T-helper 9 cell (primary cell): ENCODE measurements at regions not wholly inside any gene's neighbourhood (a gene's known extent, or its start where the extent isn't known, plus 50 kb on each side); places are given as distances from the start of the nearest gene placed in this dataset.

Experiments
- DNase-seq: peaks from one replicate; pipeline ENCODE4 v3.0.0-alpha.2; 2020

GRCh38 chr20:24376311-24377099, 92.9 kb upstream of the SYNDIG1 start:
- no peak for DNase-seq

- DNase-seq = no peak
Observed at GRCh38 chr20:24373372-24373771, 96.1 kb upstream of the SYNDIG1 start.

- DNase-seq = no peak
Observed at GRCh38 chr20:24370911-24371695, 98.3 kb upstream of the SYNDIG1 start.

GRCh38 chr20:24370249-24370648, 99.2 kb upstream of the SYNDIG1 start:
- no peak for DNase-seq

- no peak for DNase-seq
Observed at GRCh38 chr20:24368253-24368652, 101.2 kb upstream of the SYNDIG1 start.

GRCh38 chr20:24366336-24367004, 103.0 kb upstream of the SYNDIG1 start:
- DNase-seq = no peak

GRCh38 chr20:24365670-24366069, 103.8 kb upstream of the SYNDIG1 start:
- DNase-seq = no peak

- DNase-seq = no peak
Observed at GRCh38 chr20:24364482-24364881, 104.9 kb upstream of the SYNDIG1 start.

GRCh38 chr20:24363031-24363430, 106.4 kb upstream of the SYNDIG1 start:
- no peak for DNase-seq

GRCh38 chr20:24362080-24362479, 107.3 kb upstream of the SYNDIG1 start:
- DNase-seq = no peak

GRCh38 chr20:24361541-24361940, 107.9 kb upstream of the SYNDIG1 start:
- DNase-seq = no peak

GRCh38 chr20:24360531-24360930, 108.9 kb upstream of the SYNDIG1 start:
- no peak for DNase-seq

GRCh38 chr20:24359321-24360027, 110.0 kb upstream of the SYNDIG1 start:
- DNase-seq = no peak

- no peak for DNase-seq
Observed at GRCh38 chr20:24357931-24358330, 111.5 kb upstream of the SYNDIG1 start.

GRCh38 chr20:24357177-24357576, 112.3 kb upstream of the SYNDIG1 start:
- DNase-seq = no peak

- DNase-seq = no peak
Observed at GRCh38 chr20:24353135-24353690, 116.2 kb upstream of the SYNDIG1 start.

GRCh38 chr20:24350923-24351368, 118.5 kb upstream of the SYNDIG1 start:
- DNase-seq = no peak

GRCh38 chr20:24341781-24342180, 127.6 kb upstream of the SYNDIG1 start:
- DNase-seq = no peak

GRCh38 chr20:24340933-24341332, 128.5 kb upstream of the SYNDIG1 start:
- DNase-seq = no peak

- DNase-seq = no peak
Observed at GRCh38 chr20:24339210-24339641, 130.2 kb upstream of the SYNDIG1 start.

GRCh38 chr20:24337551-24337950, 131.9 kb upstream of the SYNDIG1 start:
- no peak for DNase-seq

GRCh38 chr20:24337069-24337468, 132.4 kb upstream of the SYNDIG1 start:
- DNase-seq = no peak
